H9 (cell line): ENCODE measurements at regions not wholly inside any gene's neighbourhood (a gene's known extent, or its start where the extent isn't known, plus 50 kb on each side); places are given as distances from the start of the nearest gene placed in this dataset.

Source experiments
- DNase-seq: peaks from one replicate; pipeline ENCODE4 v3.0.0-alpha.2; 2017
- H2AFZ ChIP-seq: one replicate; pipeline ENCODE4 v1.6.1; 2013; ENCODE audit warnings: mild to moderate bottlenecking, low read length, control low read depth, moderate library complexity
- H2AK5ac ChIP-seq: 2 replicates; pipeline ENCODE4 v1.6.1; 2013; ENCODE audit warnings: low read length, control low read depth, mixed read lengths; ENCODE audit not compliant: insufficient read length
- H2BK120ac ChIP-seq: one replicate; pipeline ENCODE4 v1.6.1; 2013; ENCODE audit warnings: low read depth, mild to moderate bottlenecking, low read length, control low read depth, inconsistent platforms; ENCODE audit not compliant: poor library complexity, severe bottlenecking
- H2BK12ac ChIP-seq: 2 replicates; pipeline ENCODE4 v1.6.1; 2013; ENCODE audit warnings: low read length, control low read depth, mixed read lengths, low read depth; ENCODE audit not compliant: insufficient read length
- H2BK15ac ChIP-seq: 2 replicates; pipeline ENCODE4 v1.6.1; 2013; ENCODE audit warnings: low read depth, low read length, control low read depth
- H2BK20ac ChIP-seq: one replicate; pipeline ENCODE4 v1.6.1; 2013; ENCODE audit warnings: low read depth, mild to moderate bottlenecking, low read length, control low read depth, inconsistent platforms; ENCODE audit not compliant: poor library complexity, severe bottlenecking
- H2BK5ac ChIP-seq: 2 replicates; pipeline ENCODE4 v1.6.1; 2013; ENCODE audit warnings: low read length, control low read depth, mixed read lengths; ENCODE audit not compliant: insufficient read length
- H3K14ac ChIP-seq: 2 replicates; pipeline ENCODE4 v1.6.1; 2013; ENCODE audit warnings: low read length, control low read depth; ENCODE audit not compliant: insufficient read depth
- H3K18ac ChIP-seq: 2 replicates; pipeline ENCODE4 v1.6.1; 2013; ENCODE audit warnings: low read depth, mild to moderate bottlenecking, mixed read lengths, low read length, control low read depth; ENCODE audit not compliant: insufficient read length
- H3K23ac ChIP-seq: 2 replicates; pipeline ENCODE4 v1.6.1; 2013; ENCODE audit warnings: low read length, control low read depth, mixed read lengths, low read depth; ENCODE audit not compliant: insufficient read length
- H3K23me2 ChIP-seq: 2 replicates; pipeline ENCODE4 v1.6.1; 2013; ENCODE audit warnings: low read depth, mild to moderate bottlenecking, mixed read lengths, low read length, control low read depth; ENCODE audit not compliant: insufficient read length, poor library complexity, severe bottlenecking
- H3K27ac ChIP-seq: 2 replicates; pipeline ENCODE4 v1.5.1; 2013; ENCODE audit warnings: low read length, control low read depth, mixed read lengths, low read depth; ENCODE audit not compliant: insufficient read length
- H3K27me3 ChIP-seq: 2 replicates; pipeline ENCODE4 v1.6.1; 2013; ENCODE audit warnings: low read length, control low read depth, inconsistent platforms; ENCODE audit not compliant: insufficient read depth
- H3K4ac ChIP-seq: 2 replicates; pipeline ENCODE4 v1.6.1; 2013; ENCODE audit warnings: low read depth, mild to moderate bottlenecking, control low read depth, inconsistent platforms, low read length, moderate library complexity
- H3K4me1 ChIP-seq: 2 replicates; pipeline ENCODE4 v1.6.1; 2013; ENCODE audit warnings: low read length, control low read depth, inconsistent platforms; ENCODE audit not compliant: insufficient read depth
- H3K4me2 ChIP-seq: 2 replicates; pipeline ENCODE4 v1.6.1; 2013; ENCODE audit warnings: low read length, control low read depth, mixed read lengths; ENCODE audit not compliant: insufficient read length, insufficient read depth
- H3K56ac ChIP-seq: 2 replicates; pipeline ENCODE4 v1.6.1; 2013; ENCODE audit warnings: low read depth, mild to moderate bottlenecking, mixed read lengths, low read length, control low read depth; ENCODE audit not compliant: insufficient read length
- H3K79me1 ChIP-seq: 2 replicates; pipeline ENCODE4 v1.6.1; 2013; ENCODE audit warnings: low read depth, mild to moderate bottlenecking, moderate library complexity, low read length, control low read depth, inconsistent platforms; ENCODE audit not compliant: insufficient read depth, poor library complexity, severe bottlenecking
- H3K79me2 ChIP-seq: 2 replicates; pipeline ENCODE4 v1.6.1; 2013; ENCODE audit warnings: low read length, control low read depth, inconsistent platforms; ENCODE audit not compliant: insufficient read depth
- H3K9ac ChIP-seq: 2 replicates; pipeline ENCODE4 v1.6.1; 2013; ENCODE audit warnings: low read length, control low read depth, mixed read lengths; ENCODE audit not compliant: insufficient read length; ENCODE audit errors: extremely low read depth
- H3K9me3 ChIP-seq: one replicate; pipeline ENCODE4 v1.6.1; 2013; ENCODE audit warnings: low read depth, low read length, inconsistent platforms; ENCODE audit not compliant: control insufficient read depth
- H3T11ph ChIP-seq: one replicate; pipeline ENCODE4 v1.6.1; 2013; ENCODE audit warnings: mild to moderate bottlenecking, low read length, control low read depth, inconsistent platforms
- H4K20me1 ChIP-seq: one replicate; pipeline ENCODE4 v1.6.1; 2013; ENCODE audit not compliant: control insufficient read depth, insufficient read length, insufficient read depth
- H4K5ac ChIP-seq: 2 replicates; pipeline ENCODE4 v1.6.1; 2013; ENCODE audit warnings: low read depth, mild to moderate bottlenecking, mixed read lengths, low read length, control low read depth; ENCODE audit not compliant: insufficient read length
- H4K8ac ChIP-seq: replicated peaks from 2 replicates; pipeline ENCODE4 v1.6.1; 2013; ENCODE audit warnings: low read length, control low read depth, mixed read lengths, low read depth; ENCODE audit not compliant: insufficient read length
- H4K91ac ChIP-seq: 2 replicates; pipeline ENCODE4 v1.6.1; 2013; ENCODE audit warnings: low read depth, mild to moderate bottlenecking, moderate library complexity, mixed read lengths, low read length, control low read depth; ENCODE audit not compliant: insufficient read length
- H3K27ac Mint-ChIP-seq, 3 experiments: 2 replicates in 2 of 3; 3 replicates in 1 of 3; pipeline ENCODE4 v1.8.0; 2020 to 2021; ENCODE audit warnings: mixed read lengths in 3 of 3, mild to moderate bottlenecking in 1 of 3, moderate library complexity in 1 of 3
- H3K27me3 Mint-ChIP-seq: 2 replicates; pipeline ENCODE4 v1.8.0; 2021; ENCODE audit warnings: low read depth, mild to moderate bottlenecking, moderate library complexity, mixed read lengths
- H3K36me3 Mint-ChIP-seq, 3 experiments: 2 replicates in 2 of 3; 3 replicates in 1 of 3; pipeline ENCODE4 v1.8.0; 2020 to 2021; ENCODE audit warnings: low read depth in 3 of 3, mixed read lengths in 3 of 3; ENCODE audit not compliant: insufficient read depth in 1 of 3
- H3K4me1 Mint-ChIP-seq, 2 experiments: 2 replicates each; pipeline ENCODE4 v1.8.0; 2020; ENCODE audit warnings: mixed read lengths in 2 of 2
- H3K4me3 Mint-ChIP-seq, 2 experiments: 2 replicates in 1 of 2; 3 replicates in 1 of 2; pipeline ENCODE4 v1.8.0; 2020 to 2021; ENCODE audit warnings: mild to moderate bottlenecking in 2 of 2, mixed read lengths in 2 of 2, moderate library complexity in 1 of 2
- H3K9me3 Mint-ChIP-seq, 2 experiments: 2 replicates in 1 of 2; 3 replicates in 1 of 2; pipeline ENCODE4 v1.8.0; 2020; ENCODE audit warnings: mild to moderate bottlenecking in 2 of 2, mixed read lengths in 2 of 2, moderate library complexity in 1 of 2
- CTCF ChIP-seq: fragments of 200-600 bp; sonication (generic); conservative IDR thresholded peaks from 3 replicates; pipeline ENCODE4 v1.8.0; 2021; ENCODE audit warnings: antibody characterized with exemption, mild to moderate bottlenecking
- WGBS: extraction: QIAGEN DNeasy Blood & Tissue Kit; methylation state at CpG from one replicate; pipeline ENCODE4 v1.1.7; 2013; ENCODE audit warnings: missing lambda C conversion rate, low lambda C conversion rate, mixed read lengths; ENCODE audit not compliant: insufficient read length; ENCODE audit errors: extremely low coverage; 5-methylcytosine and 5-hydroxymethylcytosine counted together

GRCh38 chr13:88235441-88235840 lies 564.3 kb downstream of the SLITRK5 start:
- no CpG with 5 or more reads among the region's 2 CpGs for WGBS
- Histone ChIP-seq H3K27ac (no peak overlapping the region), H2AK5ac (no peak overlapping the region), H3K14ac (no peak overlapping the region), H2BK12ac (no peak overlapping the region), H3K79me2 (no peaks in the 10 kb centered on the region; the same call in 1 of the 2 replicates), H4K8ac (no peak overlapping the region), H3K4me1 (no peaks in the 10 kb centered on the region), H3K23ac (no peak overlapping the region), H2BK5ac (no peak overlapping the region), H3K23me2 (no peaks in the 10 kb centered on the region), H3T11ph (no peak overlapping the region), H2AFZ (no peak overlapping the region), H4K91ac (no peak overlapping the region), H3K18ac (no peak overlapping the region), H3K27me3 (no peaks in the 10 kb centered on the region), H3K4me2 (no peak overlapping the region), H4K20me1 (no peaks in the 10 kb centered on the region), H3K56ac (no peak overlapping the region), H3K9ac (no peak overlapping the region), H4K5ac (no peak overlapping the region), H2BK20ac (no peak overlapping the region), H3K4ac (no peak overlapping the region), H2BK120ac (no peak overlapping the region), H3K9me3 (no peaks in the 10 kb centered on the region), H3K79me1 (no peaks in the 10 kb centered on the region), H2BK15ac (no peak overlapping the region)
- no peak for DNase-seq
- Mint-ChIP-seq H3K27ac (no peak overlapping the region), H3K4me1 (no peaks in the 10 kb centered on the region; a peak in 1 of 4 replicates), H3K27me3 (no peaks in the 10 kb centered on the region), H3K36me3 (no peaks in the 10 kb centered on the region; a peak in 1 of 7 replicates), H3K9me3 (no peaks in the 10 kb centered on the region), H3K4me3 (no peak overlapping the region)
- TF ChIP-seq CTCF, result no peak
